ENCODE measurements at regions not wholly inside any gene's neighbourhood (a gene's known extent, or its start where the extent isn't known, plus 50 kb on each side); places are given as distances from the start of the nearest gene placed in this dataset.
"Not testable (repeated sequence)": the region's sequence is repeated elsewhere in the genome, so short reads cannot be mapped to it uniquely, and the experiment has no call there.

DNA sequence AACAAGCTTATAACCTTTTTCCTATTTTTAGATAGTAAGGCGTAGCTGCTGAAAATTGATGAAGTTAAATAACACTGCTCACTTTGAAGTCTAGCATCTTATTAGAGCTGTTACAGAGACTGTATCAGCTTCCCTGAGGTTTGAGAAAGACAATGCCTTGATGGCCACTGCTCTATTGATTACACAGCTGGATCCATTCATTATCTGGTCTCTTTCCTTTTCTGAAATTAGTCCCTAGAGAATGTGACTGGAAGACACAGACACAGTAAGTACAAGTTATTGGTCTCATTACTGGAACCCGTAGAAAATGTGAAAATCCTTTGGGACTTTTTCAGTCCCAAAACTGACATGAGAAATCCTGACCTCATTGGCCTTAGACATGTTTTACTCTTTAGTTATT is 188.3 kb downstream of the NAF1 start:
- no peak for TF ChIP-seq ZFX (IDR thresholded peaks at IDR 0.05; ENCODE audit: borderline replicate concordance)
- TF ChIP-seq, protein P1, sequence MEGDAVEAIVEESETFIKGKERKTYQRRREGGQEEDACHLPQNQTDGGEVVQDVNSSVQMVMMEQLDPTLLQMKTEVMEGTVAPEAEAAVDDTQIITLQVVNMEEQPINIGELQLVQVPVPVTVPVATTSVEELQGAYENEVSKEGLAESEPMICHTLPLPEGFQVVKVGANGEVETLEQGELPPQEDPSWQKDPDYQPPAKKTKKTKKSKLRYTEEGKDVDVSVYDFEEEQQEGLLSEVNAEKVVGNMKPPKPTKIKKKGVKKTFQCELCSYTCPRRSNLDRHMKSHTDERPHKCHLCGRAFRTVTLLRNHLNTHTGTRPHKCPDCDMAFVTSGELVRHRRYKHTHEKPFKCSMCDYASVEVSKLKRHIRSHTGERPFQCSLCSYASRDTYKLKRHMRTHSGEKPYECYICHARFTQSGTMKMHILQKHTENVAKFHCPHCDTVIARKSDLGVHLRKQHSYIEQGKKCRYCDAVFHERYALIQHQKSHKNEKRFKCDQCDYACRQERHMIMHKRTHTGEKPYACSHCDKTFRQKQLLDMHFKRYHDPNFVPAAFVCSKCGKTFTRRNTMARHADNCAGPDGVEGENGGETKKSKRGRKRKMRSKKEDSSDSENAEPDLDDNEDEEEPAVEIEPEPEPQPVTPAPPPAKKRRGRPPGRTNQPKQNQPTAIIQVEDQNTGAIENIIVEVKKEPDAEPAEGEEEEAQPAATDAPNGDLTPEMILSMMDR (IDR thresholded peaks at IDR 0.05) = no peak
- H3K27ac ChIP-seq = no peak overlapping the region

DNA sequence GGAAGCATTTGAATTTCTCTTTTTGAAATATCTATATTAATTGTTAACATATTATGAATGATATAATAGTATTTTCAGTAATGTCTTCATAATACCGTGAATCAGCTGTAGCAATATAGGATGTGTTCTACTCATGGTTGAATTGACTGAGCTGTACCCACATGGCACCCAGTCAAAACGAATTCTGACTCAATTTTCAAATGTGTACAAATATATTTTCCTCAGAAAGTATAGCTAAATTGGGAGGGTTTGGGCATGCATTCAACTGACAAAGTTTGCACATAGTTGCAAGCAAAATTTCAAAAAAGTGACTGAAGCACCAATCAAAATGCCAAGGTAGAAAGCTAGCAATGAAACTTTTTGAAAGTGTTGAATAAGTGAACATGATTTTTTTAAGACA is 188.9 kb downstream of the NAF1 start:
- no peak overlapping the region for H3K27ac ChIP-seq
- TF ChIP-seq, protein P1 (IDR thresholded peaks at IDR 0.05) = no peak
- TF ChIP-seq ZFX (IDR thresholded peaks at IDR 0.05; ENCODE audit: borderline replicate concordance) = no peak

DNA sequence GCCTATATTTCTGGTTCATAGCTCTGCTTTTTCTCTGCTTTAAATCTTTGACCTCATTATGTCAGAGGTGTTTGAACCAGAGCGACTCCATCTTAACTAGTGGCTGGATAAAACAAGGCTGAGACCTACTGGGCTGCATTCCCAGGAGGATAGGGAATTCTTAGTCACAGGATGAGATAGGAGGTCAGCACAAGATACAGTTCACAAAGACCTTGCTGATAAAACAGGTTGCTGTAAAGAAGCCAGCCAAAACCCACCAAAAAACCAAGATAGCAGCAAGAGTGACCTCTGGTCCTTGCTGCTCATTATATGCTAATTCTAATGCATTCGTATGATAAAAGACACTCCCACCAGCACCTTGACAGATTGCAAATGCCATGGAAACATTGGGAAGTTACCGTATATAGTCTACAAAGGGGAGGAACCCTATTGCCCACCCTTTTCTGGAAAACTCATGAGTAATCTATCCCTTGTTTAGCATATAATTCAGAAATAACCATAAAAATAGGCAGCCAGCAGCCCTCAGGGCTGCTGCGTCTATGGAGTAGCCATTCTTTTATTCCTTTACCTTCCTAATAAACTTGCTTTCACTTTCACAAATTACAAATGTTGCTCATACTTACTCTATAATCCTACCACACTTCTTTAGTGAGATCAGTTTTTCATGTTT is 193.9 kb downstream of the NAF1 start:
- H3K27ac ChIP-seq = no peak overlapping the region
- TF ChIP-seq, protein P1 (IDR thresholded peaks at IDR 0.05) = no peak
- TF ChIP-seq ZFX (IDR thresholded peaks at IDR 0.05; ENCODE audit: borderline replicate concordance) = no peak

DNA sequence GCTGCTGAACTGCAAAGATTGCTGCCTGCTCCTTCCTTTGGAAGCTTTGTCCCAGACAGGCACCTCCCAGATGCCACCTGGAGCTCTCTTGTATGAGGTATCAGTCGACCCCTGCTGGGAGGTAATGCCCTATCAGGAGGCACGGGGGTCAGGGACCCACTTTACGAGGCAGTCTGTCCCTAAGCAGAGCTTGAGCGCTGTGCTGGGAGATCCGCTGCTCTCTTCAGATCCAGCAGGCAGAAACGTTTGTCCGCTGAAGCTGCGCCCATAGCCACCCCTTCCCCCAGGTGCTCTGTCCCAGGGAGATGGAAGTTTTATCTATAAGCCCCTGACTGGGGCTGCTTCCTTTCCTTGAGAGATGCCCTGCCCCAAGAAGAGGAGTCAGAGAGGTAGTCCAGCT is 197.5 kb downstream of the NAF1 start:
- no peak overlapping the region for H3K27ac ChIP-seq
- TF ChIP-seq, protein P1 (IDR thresholded peaks at IDR 0.05) = no peak
- no peak for TF ChIP-seq ZFX (IDR thresholded peaks at IDR 0.05; ENCODE audit: borderline replicate concordance)

DNA sequence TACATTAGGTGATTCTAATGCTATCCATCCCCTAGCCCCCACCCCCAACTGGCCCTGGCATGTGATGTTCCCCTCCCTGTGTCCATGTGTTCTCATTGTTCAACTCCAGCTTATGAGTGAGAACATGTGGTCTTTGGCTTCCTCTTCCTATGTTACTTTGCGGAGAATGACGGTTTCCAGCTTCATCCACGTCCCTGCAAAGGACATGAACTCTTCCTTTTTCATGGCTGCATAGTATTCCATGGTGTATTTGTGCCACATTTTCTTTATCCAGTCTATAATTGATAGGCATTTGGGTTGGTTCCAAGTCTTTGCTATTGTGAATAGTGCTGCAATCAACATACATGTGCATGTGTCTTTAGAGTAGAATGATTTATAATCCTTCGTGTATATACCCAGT is 200.7 kb downstream of the NAF1 start:
- H3K27ac ChIP-seq = not testable (repeated sequence)

DNA sequence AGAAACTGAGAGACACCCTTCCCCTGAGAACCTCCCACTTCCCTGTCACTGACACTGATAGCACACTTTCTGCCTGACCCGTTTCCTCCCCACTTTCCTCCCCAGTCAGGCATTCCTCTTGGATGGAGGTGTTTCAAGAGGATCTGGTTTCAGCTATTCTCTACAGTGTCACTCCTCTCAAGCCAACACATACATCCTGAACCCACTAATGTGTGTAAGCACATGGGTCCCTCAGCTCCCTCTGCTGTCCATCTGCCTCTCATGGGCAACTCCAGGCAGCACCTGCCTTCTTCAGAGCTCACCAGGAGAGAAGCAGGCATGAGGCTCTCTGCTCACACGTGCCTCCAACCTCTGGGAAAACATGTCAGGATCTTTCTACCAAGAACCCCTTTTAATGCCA is 207.6 kb downstream of the NAF1 start:
- H3K27ac ChIP-seq = no peak overlapping the region
- TF ChIP-seq, protein P1 (IDR thresholded peaks at IDR 0.05) = no peak
- TF ChIP-seq ZFX (IDR thresholded peaks at IDR 0.05; ENCODE audit: borderline replicate concordance) = no peak

DNA sequence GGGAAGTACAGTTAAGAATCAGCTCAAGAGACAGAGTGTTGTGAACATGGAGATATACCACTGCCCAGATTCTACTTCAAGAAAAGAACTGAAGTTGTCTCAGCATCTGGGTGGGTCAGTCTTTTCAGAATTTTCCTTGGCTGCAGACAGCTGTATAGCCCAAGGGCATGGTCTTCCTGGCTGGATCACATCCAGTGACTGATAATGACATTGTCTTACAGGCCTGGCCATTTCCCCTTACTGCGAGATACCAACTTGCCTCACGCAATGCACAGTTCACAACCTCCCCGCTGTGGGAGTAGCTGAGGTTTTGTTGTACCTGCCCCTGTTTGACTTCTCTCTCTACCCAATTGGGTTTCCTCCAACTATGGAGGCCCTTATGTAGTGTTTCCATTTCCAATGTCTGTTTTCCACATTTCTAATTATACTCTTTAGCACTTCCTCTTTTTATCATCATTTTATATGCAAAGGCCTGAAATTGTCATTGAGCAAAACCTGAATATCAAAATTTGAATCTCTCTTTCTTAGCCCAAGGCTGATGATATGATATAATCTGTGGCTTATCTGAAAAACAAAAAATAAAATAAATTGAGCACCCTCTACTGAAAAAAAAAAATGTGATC is 209.1 kb downstream of the NAF1 start:
- TF ChIP-seq ZFX (IDR thresholded peaks at IDR 0.05; ENCODE audit: borderline replicate concordance) = no peak
- TF ChIP-seq, protein P1 (IDR thresholded peaks at IDR 0.05) = no peak
- no peak overlapping the region for H3K27ac ChIP-seq

All from 22Rv1 (cell line).